HG03159 (cell line): ENCODE measurements at regions not wholly inside any gene's neighbourhood (a gene's known extent, or its start where the extent isn't known, plus 50 kb on each side); places are given as distances from the start of the nearest gene placed in this dataset.
"Not testable (repeated sequence)": the region's sequence is repeated elsewhere in the genome, so short reads cannot be mapped to it uniquely, and the experiment has no call there.

Source experiments
- ATAC-seq: cut with Tn5 transposase; IDR thresholded peaks from one replicate; pipeline ENCODE4 v1.9.1; 2021; ENCODE audit warnings: mild to moderate bottlenecking, moderate library complexity; ENCODE audit not compliant: unreplicated experiment

GRCh38 chr21:33974513-33975468 is 59.2 kb upstream of the ATP5PO start:
- ATAC-seq: no peak

- no peak for ATAC-seq
Measured at GRCh38 chr21:33973268-33973667, 57.7 kb upstream of the ATP5PO start.

GRCh38 chr21:33972539-33972938 is 56.9 kb upstream of the ATP5PO start:
- ATAC-seq: no peak

GRCh38 chr21:33971492-33972013 is 55.9 kb upstream of the ATP5PO start:
- no peak for ATAC-seq

GRCh38 chr21:33969581-33969980 is 54.0 kb upstream of the ATP5PO start:
- ATAC-seq: no peak

GRCh38 chr21:33968995-33969348 is 53.4 kb upstream of the ATP5PO start:
- no peak for ATAC-seq

GRCh38 chr21:33968080-33968994 is 52.7 kb upstream of the ATP5PO start:
- no peak for ATAC-seq

- no peak for ATAC-seq
Measured at GRCh38 chr21:33967086-33967571, 51.5 kb upstream of the ATP5PO start.

GRCh38 chr21:33966324-33966949 is 50.8 kb upstream of the ATP5PO start:
- ATAC-seq: no peak

GRCh38 chr21:33965662-33966061 is 50.1 kb upstream of the ATP5PO start:
- ATAC-seq: not testable (repeated sequence)
